ENCODE measurements at regions not wholly inside any gene's neighbourhood (a gene's known extent, or its start where the extent isn't known, plus 50 kb on each side); places are given as distances from the start of the nearest gene placed in this dataset.

DNA sequence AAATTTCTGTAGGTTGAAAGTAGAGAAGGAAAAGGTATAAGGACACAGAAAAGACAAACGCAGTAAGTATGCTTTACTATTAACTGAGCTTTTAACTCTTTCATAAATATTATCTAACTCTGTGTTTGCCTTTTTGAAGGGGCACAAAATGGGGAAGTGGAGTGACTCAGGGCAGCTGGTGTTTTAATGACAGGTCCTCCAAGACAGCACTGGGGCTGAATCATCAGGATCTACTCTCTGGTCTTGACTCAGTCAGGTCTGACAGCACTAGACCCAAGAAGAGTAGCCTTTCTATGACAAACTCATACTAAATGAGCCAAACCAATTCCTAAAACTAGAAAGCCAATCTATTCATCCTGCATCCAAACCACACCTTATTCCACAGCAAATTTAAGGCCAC, 102.2 kb downstream of the APTX start:
- DNase-seq (ENCODE audit: low read depth, low spot score) (no peak), FAIRE-seq (no peak)
- no peaks in the 10 kb centered on the region for H3K9me3 ChIP-seq (ENCODE audit: control insufficient read depth, low read depth, low read length)
- H3K79me2 ChIP-seq (ENCODE audit: control insufficient read depth, insufficient read depth, low read length) = no peaks in the 10 kb centered on the region
- H3K9ac ChIP-seq (ENCODE audit: control insufficient read depth, extremely low read depth, insufficient read depth, low read length) = no peak overlapping the region
- no peaks in the 10 kb centered on the region for H3K36me3 ChIP-seq (ENCODE audit: control insufficient read depth in 2 of 2, extremely low read depth in 1 of 2, insufficient read depth in 2 of 2, low read length in 2 of 2)
- no peak overlapping the region for H3K4me2 ChIP-seq (ENCODE audit: control insufficient read depth, extremely low read depth, insufficient read depth, low read depth, low read length)
- no peaks in the 10 kb centered on the region for H3K27me3 ChIP-seq (ENCODE audit: control insufficient read depth, extremely low read depth, insufficient read depth, low read length)
- no peaks in the 10 kb centered on the region for H4K20me1 ChIP-seq (ENCODE audit: control insufficient read depth, extremely low read depth, insufficient read depth, low read length)
- H3K9me1 ChIP-seq (ENCODE audit: control insufficient read depth, extremely low read depth, insufficient read depth, low read length) = no peaks in the 10 kb centered on the region
- H2AFZ ChIP-seq (ENCODE audit: control insufficient read depth, low read length) = no peak overlapping the region
- TF ChIP-seq CTCF (optimal IDR thresholded peaks at IDR 0.05 in 1 of 3, IDR thresholded peaks at IDR 0.05 in 1 of 3, conservative IDR thresholded peaks at IDR 0.05 in 1 of 3; ENCODE audit: extremely low read depth in 1 of 3, insufficient read depth in 2 of 3, low read length in 3 of 3) = no peak
- TF ChIP-seq EZH2 (IDR thresholded peaks at IDR 0.05; ENCODE audit: low read length) = no peak
- no peak overlapping the region for H3K27ac ChIP-seq (ENCODE audit: control insufficient read depth, insufficient read depth, low read length)
- no peaks in the 10 kb centered on the region for H3K4me1 ChIP-seq (ENCODE audit: control insufficient read depth, extremely low read depth, insufficient read depth, low read length)
- no peak overlapping the region for H3K4me3 ChIP-seq (ENCODE audit: control insufficient read depth in 2 of 3, extremely low read depth in 1 of 3, insufficient read depth in 2 of 3, low read depth in 1 of 3, low read length in 3 of 3)
- dilution Hi-C loops (cut with MboI; ENCODE audit: extremely low pct_ligation_motif_present, low sequenced_read_pairs) = no loop called here

- no peaks in the 10 kb centered on the region for H3K79me2 ChIP-seq (ENCODE audit: control insufficient read depth, insufficient read depth, low read length)
- FAIRE-seq = no peak
- no peak overlapping the region for H3K4me2 ChIP-seq (ENCODE audit: control insufficient read depth, extremely low read depth, insufficient read depth, low read depth, low read length)
- TF ChIP-seq CTCF (optimal IDR thresholded peaks at IDR 0.05 in 1 of 3, IDR thresholded peaks at IDR 0.05 in 1 of 3, conservative IDR thresholded peaks at IDR 0.05 in 1 of 3; ENCODE audit: extremely low read depth in 1 of 3, insufficient read depth in 2 of 3, low read length in 3 of 3) (no peak), EZH2 (IDR thresholded peaks at IDR 0.05; ENCODE audit: low read length) (no peak)
- no peak overlapping the region for H2AFZ ChIP-seq (ENCODE audit: control insufficient read depth, low read length)
- no peak overlapping the region for H3K4me3 ChIP-seq (ENCODE audit: control insufficient read depth in 2 of 3, extremely low read depth in 1 of 3, insufficient read depth in 2 of 3, low read depth in 1 of 3, low read length in 3 of 3)
- no peaks in the 10 kb centered on the region for H3K4me1 ChIP-seq (ENCODE audit: control insufficient read depth, extremely low read depth, insufficient read depth, low read length)
- H3K36me3 ChIP-seq (ENCODE audit: control insufficient read depth in 2 of 2, extremely low read depth in 1 of 2, insufficient read depth in 2 of 2, low read length in 2 of 2) = no peaks in the 10 kb centered on the region
- no peaks in the 10 kb centered on the region for H3K27me3 ChIP-seq (ENCODE audit: control insufficient read depth, extremely low read depth, insufficient read depth, low read length)
- no peaks in the 10 kb centered on the region for H4K20me1 ChIP-seq (ENCODE audit: control insufficient read depth, extremely low read depth, insufficient read depth, low read length)
- H3K9me3 ChIP-seq (ENCODE audit: control insufficient read depth, low read depth, low read length) = no peaks in the 10 kb centered on the region
- H3K9ac ChIP-seq (ENCODE audit: control insufficient read depth, extremely low read depth, insufficient read depth, low read length) = no peak overlapping the region
- no peak for DNase-seq (ENCODE audit: low read depth, low spot score)
- H3K9me1 ChIP-seq (ENCODE audit: control insufficient read depth, extremely low read depth, insufficient read depth, low read length) = no peaks in the 10 kb centered on the region
- dilution Hi-C loops (cut with MboI; ENCODE audit: extremely low pct_ligation_motif_present, low sequenced_read_pairs) = no loop called here
- H3K27ac ChIP-seq (ENCODE audit: control insufficient read depth, insufficient read depth, low read length) = no peak overlapping the region
Observed at GRCh38 chr9:32899761-32900160, 101.7 kb downstream of the APTX start.

All from keratinocyte (primary cell).